ENCODE measurements at regions not wholly inside any gene's neighbourhood (a gene's known extent, or its start where the extent isn't known, plus 50 kb on each side); places are given as distances from the start of the nearest gene placed in this dataset.

DNA sequence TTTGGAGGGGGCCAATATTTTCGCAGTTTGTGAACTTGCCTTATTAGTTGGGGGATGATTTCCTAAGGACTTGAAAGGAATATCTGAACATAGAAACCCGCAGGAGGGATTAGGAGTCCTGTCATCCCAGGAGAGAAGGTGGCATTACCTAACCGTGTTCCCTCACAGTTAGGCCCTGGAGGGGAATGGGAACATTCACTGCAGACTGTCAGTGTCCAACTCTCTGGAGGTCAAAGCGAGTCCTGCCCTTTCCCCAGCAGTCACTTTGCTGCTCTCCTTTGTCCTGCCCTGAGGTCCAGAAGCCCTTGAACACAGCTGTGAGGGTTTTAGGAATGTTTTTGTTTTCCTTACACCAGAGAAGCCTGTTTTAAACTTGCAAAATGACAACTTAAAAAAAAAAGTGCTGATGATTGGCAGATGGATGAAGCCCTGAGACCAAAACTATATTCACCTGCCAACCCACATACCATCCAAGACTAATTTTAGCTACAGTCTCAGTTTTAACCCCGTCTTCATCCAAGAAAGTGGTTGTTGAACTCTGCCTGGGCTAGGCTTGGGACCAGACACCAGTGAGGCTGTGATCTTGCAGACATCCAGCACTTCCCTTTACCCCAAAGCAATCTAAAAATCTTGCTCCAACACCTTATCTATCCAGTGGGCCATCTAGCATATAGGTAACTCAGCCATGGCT lies 90.5 kb upstream of the MEX3C start:
- TF ChIP-seq POLR2A (IDR thresholded peaks at IDR 0.05; ENCODE audit: low read length) (no peak), GATA1 (IDR thresholded peaks at IDR 0.05; ENCODE audit: low read depth, low read length) (no peak)
